HEK293T (cell line): ENCODE measurements at regions not wholly inside any gene's neighbourhood (a gene's known extent, or its start where the extent isn't known, plus 50 kb on each side); places are given as distances from the start of the nearest gene placed in this dataset.

Experiments used
- CTCF ChIA-PET: fragments of 350-600 bp; formaldehyde crosslinking; extraction: SDS; loops from one replicate; lab custom pipeline; 2021; ENCODE audit warnings: antibody characterized with exemption, inconsistent platforms; lab: Yijun Ruan, JAX
- POLR2A ChIA-PET: fragments of 350-600 bp; formaldehyde crosslinking; extraction: SDS; loops from one replicate; lab custom pipeline; 2020; ENCODE audit warnings: antibody characterized with exemption, inconsistent platforms; lab: Yijun Ruan, JAX
- DNase-seq: peaks from one replicate; pipeline ENCODE4 v3.0.0; 2012; ENCODE audit warnings: mixed read lengths; ENCODE audit errors: extremely low spot score
- ARNT ChIP-seq: fragments of 450-650 bp; IDR thresholded peaks from 2 replicates; pipeline ENCODE4 v1.6.1; 2017; ENCODE audit warnings: mild to moderate bottlenecking
- BHLHE40 ChIP-seq: fragments of 450-650 bp; IDR thresholded peaks from 2 replicates; pipeline ENCODE4 v1.6.1; 2016; ENCODE audit warnings: mild to moderate bottlenecking, moderate library complexity, borderline replicate concordance
- CTBP1 ChIP-seq: fragments of 450-650 bp; IDR thresholded peaks from 2 replicates; pipeline ENCODE4 v1.6.1; 2016; ENCODE audit warnings: borderline replicate concordance
- ELF4 ChIP-seq: fragments of 450-650 bp; IDR thresholded peaks from 2 replicates; pipeline ENCODE4 v1.6.1; 2017; ENCODE audit warnings: antibody characterized with exemption
- FOXA1 ChIP-seq: fragments of 450-650 bp; IDR thresholded peaks from 2 replicates; pipeline ENCODE4 v1.6.1; 2016; ENCODE audit warnings: mild to moderate bottlenecking
- FOXK2 ChIP-seq: fragments of 450-650 bp; IDR thresholded peaks from 2 replicates; pipeline ENCODE4 v1.6.1; 2016; ENCODE audit warnings: mild to moderate bottlenecking
- FOXM1 ChIP-seq: fragments of 450-650 bp; IDR thresholded peaks from 2 replicates; pipeline ENCODE4 v1.6.1; 2017; ENCODE audit warnings: mild to moderate bottlenecking, borderline replicate concordance
- HDGF ChIP-seq: fragments of 450-650 bp; IDR thresholded peaks from 2 replicates; pipeline ENCODE4 v1.6.1; 2017; ENCODE audit warnings: antibody characterized with exemption, borderline replicate concordance
- L3MBTL2 ChIP-seq: fragments of 450-650 bp; conservative IDR thresholded peaks from 2 replicates; pipeline ENCODE4 v1.6.1; 2016; ENCODE audit warnings: mild to moderate bottlenecking
- LEF1 ChIP-seq: fragments of 450-650 bp; IDR thresholded peaks from 2 replicates; pipeline ENCODE4 v1.6.1; 2017; ENCODE audit warnings: mild to moderate bottlenecking, borderline replicate concordance
- NFRKB ChIP-seq: fragments of 450-650 bp; IDR thresholded peaks from 2 replicates; pipeline ENCODE4 v1.6.1; 2016; ENCODE audit warnings: mild to moderate bottlenecking, moderate library complexity
- PKNOX1 ChIP-seq: fragments of 450-650 bp; IDR thresholded peaks from 2 replicates; pipeline ENCODE4 v1.6.1; 2016
- SP1 ChIP-seq: fragments of 450-650 bp; IDR thresholded peaks from 2 replicates; pipeline ENCODE4 v1.6.1; 2017
- SUZ12 ChIP-seq: fragments of 450-650 bp; IDR thresholded peaks from 2 replicates; pipeline ENCODE4 v1.6.1; 2016; ENCODE audit warnings: mild to moderate bottlenecking
- TARDBP ChIP-seq: fragments of 450-650 bp; IDR thresholded peaks from 2 replicates; pipeline ENCODE4 v1.6.1; 2016
- ZNF384 ChIP-seq: fragments of 450-650 bp; IDR thresholded peaks from 2 replicates; pipeline ENCODE4 v1.6.1; 2016

GRCh38 chr1:73136975-73137374 lies 854.6 kb upstream of the NEGR1 start:
- CTCF ChIA-PET, result no interaction called here
- DNase-seq, result no peak

GRCh38 chr1:73106931-73107330 lies 824.6 kb upstream of the NEGR1 start:
- DNase-seq, result no peak
- TF ChIP-seq BHLHE40 (no peak), NFRKB (no peak), ARNT (no peak), L3MBTL2 (no peak), ZNF384 (no peak), LEF1 (no peak), PKNOX1 (no peak), FOXK2 (no peak), ELF4 (no peak)
- ChIA-PET CTCF (no interaction called here), POLR2A (no interaction called here)

More at GRCh38 chr1:73136975-73137374, 854.6 kb upstream of the NEGR1 start:
- POLR2A ChIA-PET, result no interaction called here
- TF ChIP-seq SUZ12 (no peak), L3MBTL2 (no peak), FOXM1 (no peak), ELF4 (no peak), FOXK2 (no peak), ARNT (no peak), HDGF (no peak), SP1 (no peak), LEF1 (no peak), CTBP1 (no peak), ZNF384 (no peak), BHLHE40 (no peak), FOXA1 (no peak), NFRKB (no peak), PKNOX1 (no peak), TARDBP (no peak)

- TF ChIP-seq ELF4, result no peak
- TF ChIP-seq BHLHE40, result no peak
- no peak for TF ChIP-seq HDGF
- TF ChIP-seq ARNT, result no peak
- TF ChIP-seq PKNOX1, result no peak
- TF ChIP-seq FOXA1, result no peak
- TF ChIP-seq FOXM1, result no peak
- TF ChIP-seq LEF1, result no peak
- no peak for TF ChIP-seq L3MBTL2
- no peak for TF ChIP-seq SP1
- TF ChIP-seq ZNF384, result no peak
- CTCF ChIA-PET, result no interaction called here
- POLR2A ChIA-PET, result no interaction called here
- DNase-seq, result no peak
Observed at GRCh38 chr1:73105755-73106154, 823.4 kb upstream of the NEGR1 start.

- ChIA-PET CTCF (no interaction called here), POLR2A (no interaction called here)
- no peak for DNase-seq
- TF ChIP-seq SP1, result no peak
- no peak for TF ChIP-seq CTBP1
- TF ChIP-seq LEF1, result no peak
Observed at GRCh38 chr1:73104749-73105148, 822.4 kb upstream of the NEGR1 start.

GRCh38 chr1:73100216-73100615 lies 817.9 kb upstream of the NEGR1 start:
- POLR2A ChIA-PET, result no interaction called here
- CTCF ChIA-PET, result no interaction called here
- DNase-seq, result no peak
- TF ChIP-seq ZNF384, result no peak
- no peak for TF ChIP-seq HDGF
- TF ChIP-seq TARDBP, result no peak
- TF ChIP-seq L3MBTL2, result no peak
- TF ChIP-seq FOXA1, result no peak
- TF ChIP-seq SUZ12, result no peak
- TF ChIP-seq ELF4, result no peak
- TF ChIP-seq FOXM1, result no peak
- no peak for TF ChIP-seq BHLHE40
- no peak for TF ChIP-seq PKNOX1
- no peak for TF ChIP-seq LEF1
- TF ChIP-seq SP1, result no peak
- TF ChIP-seq NFRKB, result no peak
- no peak for TF ChIP-seq FOXK2
- TF ChIP-seq CTBP1, result no peak
- no peak for TF ChIP-seq ARNT

- no peak for DNase-seq
- TF ChIP-seq TARDBP, result no peak
- ChIA-PET POLR2A (no interaction called here), CTCF (no interaction called here)
Observed at GRCh38 chr1:73097917-73098316, 815.6 kb upstream of the NEGR1 start.
